Natural killer cell (primary cell): ENCODE measurements at regions not wholly inside any gene's neighbourhood (a gene's known extent, or its start where the extent isn't known, plus 50 kb on each side); places are given as distances from the start of the nearest gene placed in this dataset.

Experiments
- ATAC-seq, 3 donors: fragments of 150-1000 bp in 2 of 3; fragments of 200-7000 bp in 1 of 3; cut with Tn5 transposase; 1 replicate in 1 of 3; 2 replicates in 2 of 3; pipeline ENCODE4 v1.10.0; 2021; ENCODE audit warnings: mild to moderate bottlenecking in 2 of 3, moderate library complexity in 2 of 3
- DNase-seq, 2 donors: peaks; one replicate each; pipeline versions ENCODE4 v3.0.0 to v3.0.0-alpha.2; 2013 to 2021; ENCODE audit warnings: mixed read lengths in 1 of 2
- H3K27ac ChIP-seq: one replicate; pipeline ENCODE4 v1.5.1; 2013; ENCODE audit warnings: mild to moderate bottlenecking, low read length
- H3K27me3 ChIP-seq: one replicate; pipeline ENCODE4 v1.6.1; 2013; ENCODE audit warnings: low read length; ENCODE audit not compliant: control insufficient read depth, insufficient read depth
- H3K36me3 ChIP-seq: one replicate; pipeline ENCODE4 v1.6.1; 2013; ENCODE audit warnings: low read length; ENCODE audit not compliant: control insufficient read depth, insufficient read depth
- H3K4me1 ChIP-seq: one replicate; pipeline ENCODE4 v1.6.1; 2013; ENCODE audit warnings: low read length; ENCODE audit not compliant: control insufficient read depth, insufficient read depth
- H3K4me3 ChIP-seq: one replicate; pipeline ENCODE4 v1.5.1; 2013; ENCODE audit warnings: low read length
- H3K9me3 ChIP-seq: one replicate; pipeline ENCODE4 v1.6.1; 2013; ENCODE audit warnings: low read length; ENCODE audit not compliant: control insufficient read depth, insufficient read depth
- H3K27ac Mint-ChIP-seq, 2 donors: one replicate each; pipeline ENCODE4 v1.8.0; 2022; ENCODE audit warnings: mild to moderate bottlenecking in 2 of 2, mixed read lengths in 2 of 2, moderate library complexity in 1 of 2
- H3K27me3 Mint-ChIP-seq, 2 donors: one replicate each; pipeline ENCODE4 v1.8.0; 2022; ENCODE audit warnings: low read depth in 2 of 2, mixed read lengths in 2 of 2
- H3K36me3 Mint-ChIP-seq: one replicate; pipeline ENCODE4 v1.8.0; 2022; ENCODE audit warnings: mixed read lengths
- H3K4me1 Mint-ChIP-seq, 2 donors: one replicate each; pipeline ENCODE4 v1.8.0; 2022; ENCODE audit warnings: mixed read lengths in 2 of 2
- H3K4me3 Mint-ChIP-seq: one replicate; pipeline ENCODE4 v1.8.0; 2022; ENCODE audit warnings: mild to moderate bottlenecking, moderate library complexity, mixed read lengths
- H3K9me3 Mint-ChIP-seq, 2 donors: one replicate each; pipeline ENCODE4 v1.8.0; 2022; ENCODE audit warnings: mixed read lengths in 2 of 2
- CTCF ChIP-seq: fragments of 200-600 bp; IDR thresholded peaks from one replicate; pipeline ENCODE4 v1.8.0; 2022; ENCODE audit warnings: antibody characterized with exemption
- WGBS: methylation state at CpG from one replicate; pipeline ENCODE4 v1.1.7; 2013; ENCODE audit warnings: missing lambda C conversion rate; ENCODE audit not compliant: insufficient coverage; 5-methylcytosine and 5-hydroxymethylcytosine counted together
- intact Hi-C: fragments of 100-400 bp; cut with micrococcal nuclease; formaldehyde crosslinking; loops from one replicate; pipeline ENCODE4 v1.14.2; 2022

- no peaks in the 10 kb centered on the region for H3K4me1 ChIP-seq
- no peak overlapping the region for H3K27ac Mint-ChIP-seq
- H3K27me3 ChIP-seq = no peaks in the 10 kb centered on the region
- no peaks in the 10 kb centered on the region for H3K4me1 Mint-ChIP-seq
- no peak overlapping the region for H3K27ac ChIP-seq
- intact Hi-C loops = no loop called here
- ATAC-seq = no peak
- H3K4me3 ChIP-seq = no peak overlapping the region
- no peak for DNase-seq
- no peaks in the 10 kb centered on the region for H3K9me3 Mint-ChIP-seq
- no peaks in the 10 kb centered on the region for H3K9me3 ChIP-seq
- WGBS = 76% methylated on average over 2 of the region's 3 CpGs
- no peak overlapping the region for H3K4me3 Mint-ChIP-seq
- H3K36me3 Mint-ChIP-seq = no peaks in the 10 kb centered on the region
- no peaks in the 10 kb centered on the region for H3K27me3 Mint-ChIP-seq
- TF ChIP-seq CTCF = no peak
- no peaks in the 10 kb centered on the region for H3K36me3 ChIP-seq
Observed at GRCh38 chr14:23723911-23724310, 87.7 kb downstream of the DHRS2 start.

- no peaks in the 10 kb centered on the region for H3K9me3 Mint-ChIP-seq
- TF ChIP-seq CTCF = no peak
- no peak overlapping the region for H3K4me3 ChIP-seq
- no peak overlapping the region for H3K27ac Mint-ChIP-seq
- DNase-seq = no peak
- no peak overlapping the region for H3K4me3 Mint-ChIP-seq
- H3K36me3 Mint-ChIP-seq = no peaks in the 10 kb centered on the region
- H3K27me3 ChIP-seq = no peaks in the 10 kb centered on the region
- H3K4me1 Mint-ChIP-seq = no peaks in the 10 kb centered on the region
- H3K4me1 ChIP-seq = no peaks in the 10 kb centered on the region
- no peaks in the 10 kb centered on the region for H3K36me3 ChIP-seq
- no peak overlapping the region for H3K27ac ChIP-seq
- 89% methylated on average over 3 of the region's 3 CpGs for WGBS
- no peaks in the 10 kb centered on the region for H3K9me3 ChIP-seq
- H3K27me3 Mint-ChIP-seq = no peaks in the 10 kb centered on the region
- intact Hi-C loops = no loop called here
- no peak for ATAC-seq
Observed at GRCh38 chr14:23725528-23725927, 89.4 kb downstream of the DHRS2 start.

DNA sequence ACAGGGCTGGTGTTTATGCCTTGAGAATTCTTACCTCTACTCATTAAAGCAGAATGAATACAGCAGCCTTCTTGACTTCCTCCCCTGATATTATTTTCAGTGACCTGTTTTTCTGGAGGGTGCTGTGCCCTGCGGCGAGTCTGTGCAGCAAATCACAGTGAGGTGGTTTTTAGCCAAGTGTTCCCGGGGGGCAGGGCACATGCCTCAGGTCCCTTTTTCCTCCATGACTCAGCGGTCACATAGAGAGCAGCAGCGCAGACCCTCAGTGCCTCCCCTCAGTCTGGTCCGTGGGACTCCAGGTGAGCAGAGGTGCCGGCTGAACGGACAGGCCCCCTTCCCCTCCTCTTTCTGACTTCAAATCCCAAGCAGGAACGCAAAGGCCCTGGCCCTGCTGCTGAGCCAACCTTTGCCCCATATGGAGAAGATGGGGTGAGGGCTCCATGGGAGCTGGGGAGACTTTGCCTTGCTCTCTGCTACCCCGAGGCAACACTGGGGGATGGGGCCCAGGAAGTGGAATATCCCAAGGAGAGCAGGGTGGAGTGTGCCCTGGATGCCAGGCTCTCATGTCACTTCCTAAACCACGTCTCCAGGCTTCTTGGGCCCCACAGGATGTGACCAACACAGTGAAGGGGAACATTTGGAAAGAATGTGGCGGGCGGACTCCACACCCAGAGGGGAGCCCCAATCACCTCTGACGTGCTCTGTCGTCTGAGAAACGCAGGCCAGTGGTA, 90.0 kb downstream of the DHRS2 start:
- H3K27ac ChIP-seq = no peak overlapping the region
- no peaks in the 10 kb centered on the region for H3K9me3 ChIP-seq
- Mint-ChIP-seq H3K27me3 (no peaks in the 10 kb centered on the region), H3K4me3 (no peak overlapping the region), H3K9me3 (no peaks in the 10 kb centered on the region), H3K36me3 (no peaks in the 10 kb centered on the region), H3K27ac (no peak overlapping the region), H3K4me1 (no peaks in the 10 kb centered on the region)
- intact Hi-C loops = no loop called here
- DNase-seq (no peak), ATAC-seq (no peak)
- no peaks in the 10 kb centered on the region for H3K27me3 ChIP-seq
- H3K36me3 ChIP-seq = no peaks in the 10 kb centered on the region
- WGBS = 86% methylated on average over 16 of the region's 16 CpGs
- no peak for TF ChIP-seq CTCF
- no peak overlapping the region for H3K4me3 ChIP-seq
- H3K4me1 ChIP-seq = no peaks in the 10 kb centered on the region
